ENCODE measurements at regions not wholly inside any gene's neighbourhood (a gene's known extent, or its start where the extent isn't known, plus 50 kb on each side); places are given as distances from the start of the nearest gene placed in this dataset.
A peak's percentile ranks its signal among the peaks of the same experiment; 100 is the strongest.
"Not testable (repeated sequence)": the region's sequence is repeated elsewhere in the genome, so short reads cannot be mapped to it uniquely, and the experiment has no call there.

DNA sequence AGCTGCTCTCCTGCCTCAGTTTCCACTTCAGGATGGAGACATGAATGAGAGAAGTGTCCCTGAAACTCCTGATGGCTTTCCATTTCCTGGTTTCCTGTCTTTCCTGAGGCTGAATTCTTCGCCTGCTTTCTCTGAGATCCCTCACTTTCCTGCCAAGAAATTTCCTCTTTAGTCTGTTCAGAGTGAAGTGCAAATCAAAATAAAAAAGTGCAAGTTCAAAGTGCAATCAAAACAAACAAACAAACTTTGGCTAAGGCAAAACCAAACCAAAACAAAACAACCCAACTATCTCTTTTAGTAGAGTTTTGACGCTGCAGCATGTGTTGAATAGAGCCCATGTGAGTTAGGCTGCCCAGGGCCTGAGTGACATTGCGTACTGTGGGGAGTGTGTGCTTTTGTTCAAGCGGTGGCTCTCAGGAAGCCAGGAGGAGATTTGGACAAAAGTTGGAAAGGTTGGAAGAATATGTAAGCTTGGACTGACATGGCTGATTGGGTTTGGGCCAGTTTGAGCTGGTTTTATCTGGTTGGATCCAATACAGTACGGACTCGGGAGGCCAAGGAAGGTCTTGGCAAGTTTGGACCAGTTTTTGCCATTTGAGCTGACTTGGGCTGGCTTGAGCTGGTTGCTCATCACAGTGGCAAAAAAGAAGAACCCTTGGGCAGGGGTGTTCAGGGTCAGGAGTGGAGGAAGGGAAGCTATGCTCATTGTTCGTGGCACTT, 61.1 kb upstream of the TINAGL1 start:
- Mint-ChIP-seq H3K4me1 (ENCODE audit: low read depth) (no peaks in the 10 kb centered on the region), H3K27ac (no peak overlapping the region), H3K4me3 (no peak overlapping the region), H3K27me3 (ENCODE audit: insufficient read depth) (peaks cover 45% of the 10 kb centered on the region), H3K36me3 (ENCODE audit: low read depth) (no peaks in the 10 kb centered on the region), H3K9me3 (no peaks in the 10 kb centered on the region; the same call in 1 of the 2 replicates)
- TF ChIP-seq, protein P1, sequence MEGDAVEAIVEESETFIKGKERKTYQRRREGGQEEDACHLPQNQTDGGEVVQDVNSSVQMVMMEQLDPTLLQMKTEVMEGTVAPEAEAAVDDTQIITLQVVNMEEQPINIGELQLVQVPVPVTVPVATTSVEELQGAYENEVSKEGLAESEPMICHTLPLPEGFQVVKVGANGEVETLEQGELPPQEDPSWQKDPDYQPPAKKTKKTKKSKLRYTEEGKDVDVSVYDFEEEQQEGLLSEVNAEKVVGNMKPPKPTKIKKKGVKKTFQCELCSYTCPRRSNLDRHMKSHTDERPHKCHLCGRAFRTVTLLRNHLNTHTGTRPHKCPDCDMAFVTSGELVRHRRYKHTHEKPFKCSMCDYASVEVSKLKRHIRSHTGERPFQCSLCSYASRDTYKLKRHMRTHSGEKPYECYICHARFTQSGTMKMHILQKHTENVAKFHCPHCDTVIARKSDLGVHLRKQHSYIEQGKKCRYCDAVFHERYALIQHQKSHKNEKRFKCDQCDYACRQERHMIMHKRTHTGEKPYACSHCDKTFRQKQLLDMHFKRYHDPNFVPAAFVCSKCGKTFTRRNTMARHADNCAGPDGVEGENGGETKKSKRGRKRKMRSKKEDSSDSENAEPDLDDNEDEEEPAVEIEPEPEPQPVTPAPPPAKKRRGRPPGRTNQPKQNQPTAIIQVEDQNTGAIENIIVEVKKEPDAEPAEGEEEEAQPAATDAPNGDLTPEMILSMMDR (IDR thresholded peaks at IDR 0.05): no peak
- DNase-seq: no peak

DNA sequence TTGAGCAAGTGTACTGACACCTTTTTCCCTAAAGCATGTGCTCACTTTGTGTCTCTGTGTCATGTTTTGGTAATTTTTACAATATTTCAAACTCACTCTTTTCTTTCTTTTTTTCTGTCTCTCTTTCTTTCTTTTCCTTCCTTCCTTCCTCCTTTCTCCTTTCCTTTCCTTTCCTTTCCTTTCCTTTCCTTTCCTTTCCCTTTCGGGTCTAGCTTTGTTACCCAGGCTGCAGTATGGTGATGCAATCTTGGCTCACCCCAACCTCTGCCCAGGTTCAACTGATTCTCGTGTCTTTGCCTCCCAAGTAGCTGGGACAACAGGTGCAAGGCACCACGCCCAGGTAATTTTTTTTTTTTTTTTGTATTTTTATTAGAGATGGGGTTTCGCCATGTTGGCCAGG, 60.4 kb upstream of the TINAGL1 start:
- Mint-ChIP-seq H3K4me3 (no peak overlapping the region), H3K27me3 (ENCODE audit: insufficient read depth) (peaks cover 45% of the 10 kb centered on the region), H3K9me3 (no peaks in the 10 kb centered on the region; the same call in 1 of the 2 replicates), H3K4me1 (ENCODE audit: low read depth) (no peaks in the 10 kb centered on the region), H3K27ac (no peak overlapping the region), H3K36me3 (ENCODE audit: low read depth) (no peaks in the 10 kb centered on the region)
- no peak for DNase-seq
- TF ChIP-seq, protein P1 (IDR thresholded peaks at IDR 0.05): no peak

DNA sequence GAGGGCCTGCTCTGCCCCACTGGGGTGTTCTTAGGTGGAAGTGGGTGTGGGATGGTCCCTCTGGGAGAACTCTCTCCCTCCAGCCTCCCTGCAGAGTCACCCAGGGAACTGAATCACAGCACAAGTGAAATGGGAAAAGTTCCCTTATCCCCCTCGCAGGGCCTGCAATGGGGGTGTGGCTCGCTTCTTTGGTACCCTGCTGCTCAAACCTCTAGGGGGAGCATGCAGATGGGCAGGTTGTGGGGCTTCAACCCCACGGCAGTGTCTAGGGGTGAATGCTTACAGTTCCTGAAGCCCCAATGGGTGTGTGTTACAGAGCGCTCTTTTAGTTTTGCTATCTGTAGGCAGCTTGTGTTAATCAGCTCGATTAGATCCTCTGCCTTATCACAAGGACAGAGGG, 59.0 kb upstream of the TINAGL1 start:
- no peaks in the 10 kb centered on the region for H3K36me3 Mint-ChIP-seq (ENCODE audit: low read depth)
- no peak for DNase-seq
- TF ChIP-seq, protein P1 (IDR thresholded peaks at IDR 0.05): peak; percentile 9; the same call in 1 of the 2 replicates
- H3K27me3 Mint-ChIP-seq (ENCODE audit: insufficient read depth): peaks cover 45% of the 10 kb centered on the region
- H3K9me3 Mint-ChIP-seq: no peaks in the 10 kb centered on the region; the same call in 1 of the 2 replicates
- H3K4me3 Mint-ChIP-seq: no peak overlapping the region
- no peak overlapping the region for H3K27ac Mint-ChIP-seq
- H3K4me1 Mint-ChIP-seq (ENCODE audit: low read depth): no peaks in the 10 kb centered on the region

DNA sequence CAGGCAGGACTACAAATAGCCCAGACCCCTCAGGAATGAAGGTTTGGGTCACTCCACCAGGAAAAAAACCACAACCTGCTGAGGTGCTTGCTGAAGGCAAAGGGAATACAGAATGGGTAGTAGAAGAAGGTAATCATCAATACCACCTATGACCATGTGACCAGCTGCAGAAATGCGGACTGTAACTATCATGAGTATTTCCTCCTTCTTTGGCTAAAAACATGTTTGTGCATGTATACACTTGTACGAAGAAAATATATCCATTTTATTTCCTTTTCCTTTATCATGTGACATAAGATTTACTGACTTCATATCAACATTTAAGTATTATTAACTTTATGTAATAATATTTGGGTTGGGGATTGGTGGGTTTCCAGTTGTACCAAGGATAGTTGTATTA, 58.3 kb upstream of the TINAGL1 start:
- DNase-seq: not testable (repeated sequence)

DNA sequence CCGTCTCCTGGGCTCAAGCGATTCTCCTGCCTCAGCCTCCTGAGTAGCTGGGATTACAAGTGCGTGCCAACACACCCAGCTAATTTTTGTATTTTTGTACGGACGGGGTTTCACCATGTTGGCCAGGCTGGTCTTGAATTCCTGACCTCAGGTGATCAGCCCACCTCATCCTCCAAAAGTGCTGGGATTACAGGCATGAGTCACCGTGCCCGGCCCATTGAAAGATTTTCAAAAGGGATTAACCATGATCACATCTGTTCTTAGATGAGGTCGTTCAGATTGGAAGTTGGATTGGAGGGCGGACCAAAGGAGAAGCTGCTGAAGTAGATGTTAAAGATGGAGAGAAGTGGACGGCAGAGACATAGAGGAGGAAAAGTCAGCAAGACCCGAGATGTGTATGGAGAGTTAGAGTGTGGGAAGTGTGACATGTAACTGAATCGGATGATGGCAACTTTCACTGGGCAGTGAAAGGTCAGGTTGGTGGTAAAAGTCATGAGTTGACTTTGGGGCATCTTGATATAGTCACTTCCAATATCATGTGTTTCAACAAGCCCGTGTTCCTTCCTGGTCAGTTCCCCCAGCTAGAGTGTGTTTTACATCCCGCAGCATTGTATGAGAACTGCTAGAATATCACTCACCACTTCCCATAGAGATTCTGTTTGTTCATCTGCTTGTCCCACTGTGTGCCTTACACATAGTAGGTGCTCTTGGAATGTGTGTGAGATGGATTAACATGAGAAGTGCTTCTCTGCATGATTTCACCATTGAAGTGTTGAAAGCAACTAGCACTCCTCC, 54.4 kb upstream of the TINAGL1 start:
- Mint-ChIP-seq H3K9me3 (no peaks in the 10 kb centered on the region), H3K4me1 (ENCODE audit: low read depth) (peaks cover 5% of the 10 kb centered on the region; the same call in 1 of the 2 replicates), H3K4me3 (no peak overlapping the region), H3K36me3 (ENCODE audit: low read depth) (no peaks in the 10 kb centered on the region), H3K27ac (no peak overlapping the region), H3K27me3 (ENCODE audit: insufficient read depth) (peaks cover 33% of the 10 kb centered on the region)
- TF ChIP-seq, protein P1 (IDR thresholded peaks at IDR 0.05): no peak
- no peak for DNase-seq

More for the DNA sequence above, 58.3 kb upstream of the TINAGL1 start:
- H3K4me1 Mint-ChIP-seq (ENCODE audit: low read depth); H3K9me3 Mint-ChIP-seq; H3K36me3 Mint-ChIP-seq (ENCODE audit: low read depth); H3K4me3 Mint-ChIP-seq; H3K27ac Mint-ChIP-seq: not testable (repeated sequence)
- peaks cover 46% of the 10 kb centered on the region for H3K27me3 Mint-ChIP-seq (ENCODE audit: insufficient read depth)

- no peak overlapping the region for H3K4me3 Mint-ChIP-seq
- TF ChIP-seq, protein P1 (IDR thresholded peaks at IDR 0.05): no peak
- peaks cover 32% of the 10 kb centered on the region for H3K27me3 Mint-ChIP-seq (ENCODE audit: insufficient read depth)
- no peaks in the 10 kb centered on the region for H3K9me3 Mint-ChIP-seq
- DNase-seq: no peak
- H3K27ac Mint-ChIP-seq: no peak overlapping the region
- H3K4me1 Mint-ChIP-seq (ENCODE audit: low read depth): peaks cover 5% of the 10 kb centered on the region; the same call in 1 of the 2 replicates
- no peaks in the 10 kb centered on the region for H3K36me3 Mint-ChIP-seq (ENCODE audit: low read depth)
These were observed 53.8 kb upstream of the TINAGL1 start for GRCh38 chr1:31522556-31522845.

Measured in HFFc6 (cell line).